HepG2 (cell line): ENCODE measurements at regions not wholly inside any gene's neighbourhood (a gene's known extent, or its start where the extent isn't known, plus 50 kb on each side); places are given as distances from the start of the nearest gene placed in this dataset.

Experiments
- ATAC-seq: fragments of 200-7000 bp; cut with Tn5 transposase; 3 replicates; pipeline ENCODE4 v1.9.1; 2020; ENCODE audit warnings: mild to moderate bottlenecking, moderate library complexity
- BruUV-seq: library from RNA; stranded (reverse); fragments of 400-500 nt; replicated peaks from 2 replicates; lab custom pipeline; 2021; lab: Mats Ljungman, UMichigan
- CTCF ChIA-PET: fragments of 300-600 bp; formaldehyde crosslinking; extraction: SDS; loops from one replicate; lab custom pipeline; 2021; ENCODE audit warnings: low total read pairs, inconsistent platforms, low intra/inter-chr PET ratio; lab: Yijun Ruan, JAX
- POLR2A ChIA-PET: fragments of 350-600 bp; sonication (Branson Sonifier 250); formaldehyde crosslinking; loops from one replicate; lab custom pipeline; 2020; ENCODE audit warnings: antibody characterized with exemption, inconsistent platforms; lab: Yijun Ruan, JAX
- DNase-seq: peaks from one replicate; pipeline ENCODE4 v3.0.0-alpha.2; 2015; ENCODE audit warnings: low spot score
- FAIRE-seq: peaks from 3 replicates; lab custom pipeline; 2011; peaks lifted over from hg19 to GRCh38; lab: Jason Lieb, UNC
- H2AFZ ChIP-seq: one replicate; pipeline ENCODE4 v1.6.1; 2011; ENCODE audit warnings: low read length, inconsistent platforms
- H3K27ac ChIP-seq: fragments of 300-600 bp; 3 replicates; pipeline ENCODE4 v1.8.0; 2011; ENCODE audit warnings: mixed run types, mild to moderate bottlenecking, mixed read lengths, low read length, inconsistent platforms; ENCODE audit not compliant: insufficient read depth; ENCODE audit errors: extremely low read length
- H3K27me3 ChIP-seq, 2 experiments: fragments of 200-600 bp in 1 of 2; 2 replicates in 1 of 2; 3 replicates in 1 of 2; pipeline versions ENCODE4 v1.6.0 to v1.8.0; 2011; ENCODE audit warnings: low read length in 2 of 2, mild to moderate bottlenecking in 2 of 2, moderate library complexity in 2 of 2, inconsistent platforms in 1 of 2; ENCODE audit not compliant: insufficient read depth in 2 of 2, control insufficient read depth in 1 of 2
- H3K36me3 ChIP-seq, 2 experiments: fragments of 200-600 bp in 1 of 2; replicated peaks in 1 of 2; 2 replicates in 1 of 2; 3 replicates in 1 of 2; pipeline versions ENCODE4 v1.5.1 to v1.8.0; 2011; ENCODE audit warnings: low read length in 2 of 2, inconsistent platforms in 1 of 2; ENCODE audit not compliant: insufficient read depth in 2 of 2, control insufficient read depth in 1 of 2
- H3K4me1 ChIP-seq: 2 replicates; pipeline ENCODE4 v1.5.1; 2012; ENCODE audit warnings: low read length, inconsistent platforms; ENCODE audit not compliant: insufficient read depth
- H3K4me2 ChIP-seq: 2 replicates; pipeline ENCODE4 v1.6.0; 2011; ENCODE audit warnings: low read depth, low read length, inconsistent platforms
- H3K4me3 ChIP-seq, 3 experiments: fragments of 200-600 bp in 1 of 3; sonication (generic), shearing (Covaris generic) in 1 of 3; replicated peaks in 1 of 3; 2 replicates each; pipeline ENCODE4 v1.5.1; 2011 to 2016; ENCODE audit warnings: low read length in 3 of 3, inconsistent platforms in 2 of 3, low read depth in 2 of 3, mild to moderate bottlenecking in 2 of 3, control low read depth in 1 of 3, mixed read lengths in 1 of 3; ENCODE audit not compliant: insufficient read depth in 1 of 3
- H3K79me2 ChIP-seq: one replicate; pipeline ENCODE4 v1.6.1; 2011; ENCODE audit warnings: low read length, inconsistent platforms; ENCODE audit not compliant: insufficient read depth
- H3K9ac ChIP-seq: 2 replicates; pipeline ENCODE4 v1.6.0; 2011; ENCODE audit warnings: mild to moderate bottlenecking, low read depth, low read length, inconsistent platforms; ENCODE audit not compliant: insufficient read depth
- H3K9me3 ChIP-seq: 2 replicates; pipeline ENCODE4 v1.5.1; 2012; ENCODE audit warnings: mild to moderate bottlenecking, low read length
- H4K20me1 ChIP-seq: 2 replicates; pipeline ENCODE4 v1.6.0; 2011; ENCODE audit warnings: inconsistent platforms, mild to moderate bottlenecking, low read length, moderate library complexity; ENCODE audit not compliant: insufficient read depth
- ARNT ChIP-seq: fragments of 450-650 bp; IDR thresholded peaks from 2 replicates; pipeline ENCODE4 v1.6.1; 2017
- ATF3 ChIP-seq: sonication (generic); formaldehyde crosslinking; IDR thresholded peaks from 2 replicates; pipeline ENCODE4 v1.4.0; 2020; ENCODE audit warnings: missing genetic modification reagents
- BRF2 ChIP-seq: sonication (generic); formaldehyde crosslinking; IDR thresholded peaks from 2 replicates; pipeline ENCODE4 v1.8.1; 2022; ENCODE audit warnings: mild to moderate bottlenecking, missing genetic modification reagents
- NFIC ChIP-seq: IDR thresholded peaks from 2 replicates; pipeline ENCODE4 v1.6.1; 2012; ENCODE audit warnings: mild to moderate bottlenecking, low read length, inconsistent platforms
- STAG1 ChIP-seq: sonication (generic); formaldehyde crosslinking; IDR thresholded peaks from 2 replicates; pipeline ENCODE4 v1.4.0; 2020; ENCODE audit warnings: missing genetic modification reagents
- ZC3H13 ChIP-seq: sonication (generic); formaldehyde crosslinking; IDR thresholded peaks from 2 replicates; pipeline ENCODE4 v1.8.1; 2023; ENCODE audit warnings: mild to moderate bottlenecking, missing genetic modification reagents, moderate library complexity
- ZEB1 ChIP-seq: IDR thresholded peaks from 2 replicates; pipeline ENCODE4 v1.6.1; 2012; ENCODE audit warnings: mild to moderate bottlenecking, low read depth, inconsistent platforms; ENCODE audit not compliant: insufficient replicate concordance
- ZHX1 ChIP-seq: sonication (generic); formaldehyde crosslinking; IDR thresholded peaks from 2 replicates; pipeline ENCODE4 v1.8.1; 2022; ENCODE audit warnings: low read depth, mild to moderate bottlenecking, missing genetic modification reagents
- ZHX2 ChIP-seq, 2 experiments: sonication (generic) in 1 of 2; formaldehyde crosslinking in 1 of 2; IDR thresholded peaks; 2 replicates each; pipeline versions ENCODE4 v1.6.1 to v1.9.0; 2014 to 2022; ENCODE audit warnings: antibody characterized with exemption in 1 of 2, borderline replicate concordance in 1 of 2, inconsistent platforms in 1 of 2, low read depth in 1 of 2, missing genetic modification reagents in 1 of 2
- ZNF10 ChIP-seq: sonication (generic); formaldehyde crosslinking; IDR thresholded peaks from 2 replicates; pipeline ENCODE4 v1.4.0; 2020; ENCODE audit warnings: mild to moderate bottlenecking, low read depth, missing genetic modification reagents, borderline replicate concordance
- ZNF460 ChIP-seq: sonication (generic); formaldehyde crosslinking; IDR thresholded peaks from 2 replicates; pipeline ENCODE4 v1.5.1; 2020; ENCODE audit warnings: missing genetic modification reagents, mild to moderate bottlenecking, borderline replicate concordance
- WGBS: methylation state at CpG from one replicate; pipeline ENCODE4 v1.1.6; 2017; ENCODE audit warnings: low lambda C conversion rate; 5-methylcytosine and 5-hydroxymethylcytosine counted together
- in situ Hi-C: cut with HindIII; loops from 2 replicates; pipeline ENCODE4 v1.10.0; 2017; ENCODE audit warnings: low pct_unique_long_range_greater_than_20kb; ENCODE audit not compliant: extremely low pct_ligation_motif_present
- intact Hi-C: fragments of 100-400 bp; cut with micrococcal nuclease; formaldehyde crosslinking; loops from one replicate; pipeline ENCODE4 v1.10.0; 2022; ENCODE audit not compliant: unreplicated experiment

GRCh38 chr15:81427176-81427575 is 53.2 kb upstream of the TMC3 start:
- Histone ChIP-seq H3K79me2 (no peaks in the 10 kb centered on the region), H3K4me2 (no peak overlapping the region), H3K4me1 (no peaks in the 10 kb centered on the region), H2AFZ (no peak overlapping the region), H3K9me3 (no peaks in the 10 kb centered on the region), H3K9ac (no peak overlapping the region), H4K20me1 (no peaks in the 10 kb centered on the region), H3K27ac (no peak overlapping the region), H3K4me3 (no peak overlapping the region), H3K36me3 (no peaks in the 10 kb centered on the region), H3K27me3 (no peaks in the 10 kb centered on the region; a peak in 1 of 5 replicates)
- FAIRE-seq (no peak), ATAC-seq (no peak), DNase-seq (no peak)
- intact Hi-C loops: no loop called here
- WGBS: 12% methylated on average over 6 of the region's 6 CpGs
- CTCF ChIA-PET: no interaction called here
- in situ Hi-C loops: no loop called here
- no TSS peak for BruUV-seq
- POLR2A ChIA-PET: no interaction called here
- TF ChIP-seq ZEB1: no peak
- no peak for TF ChIP-seq ZNF460 (CRISPR knock-in tag)
- no peak for TF ChIP-seq ZHX2 (IDR thresholded peaks at IDR 0.05; ENCODE audit: low read depth)
- TF ChIP-seq ZHX2 (CRISPR knock-in tag; IDR thresholded peaks at IDR 0.05; ENCODE audit: borderline replicate concordance): no peak
- TF ChIP-seq ZNF10 (CRISPR knock-in tag): no peak
- no peak for TF ChIP-seq NFIC
- TF ChIP-seq BRF2 (CRISPR knock-in tag): no peak
- TF ChIP-seq ZC3H13 (CRISPR knock-in tag): no peak
- no peak for TF ChIP-seq ATF3
- TF ChIP-seq ZHX1 (CRISPR knock-in tag): no peak
- no peak for TF ChIP-seq ARNT
- no peak for TF ChIP-seq STAG1 (CRISPR knock-in tag)
